ENCODE measurements at regions not wholly inside any gene's neighbourhood (a gene's known extent, or its start where the extent isn't known, plus 50 kb on each side); places are given as distances from the start of the nearest gene placed in this dataset.

- Histone ChIP-seq H3K18ac (ENCODE audit: extremely low read depth, low read length) (no peak overlapping the region), H4K20me1 (replicated peaks in 1 of 2; ENCODE audit: control insufficient read depth in 1 of 2, insufficient read depth in 2 of 2, low read length in 2 of 2) (no peaks in the 10 kb centered on the region), H3K27ac (ENCODE audit: low read depth, low read length) (no peak overlapping the region), H3K4ac (replicated peaks; ENCODE audit: insufficient read length, low read depth, low read length) (no peak overlapping the region), H3K36me3 (ENCODE audit: control insufficient read depth in 2 of 4, insufficient read depth in 4 of 4, low read length in 3 of 4) (no peaks in the 10 kb centered on the region), H2AFZ (ENCODE audit: low read length) (no peak overlapping the region), H3K79me1 (ENCODE audit: low read depth, low read length) (no peaks in the 10 kb centered on the region), H3K4me1 (replicated peaks in 1 of 4; ENCODE audit: control insufficient read depth in 3 of 4, insufficient read depth in 4 of 4, low read length in 3 of 4) (no peaks in the 10 kb centered on the region), H2BK120ac (replicated peaks; ENCODE audit: low read depth, low read length) (no peak overlapping the region), H3K23ac (ENCODE audit: insufficient read length) (no peak overlapping the region), H3K14ac (ENCODE audit: insufficient read length) (no peak overlapping the region), H4K8ac (ENCODE audit: extremely low read depth, insufficient read depth, low read length) (no peak overlapping the region), H2BK5ac (ENCODE audit: low read depth, low read length) (no peak overlapping the region), H3K9ac (replicated peaks in 1 of 4; ENCODE audit: extremely low read depth in 1 of 4, low read depth in 3 of 4, low read length in 3 of 4) (no peak overlapping the region), H2BK15ac (ENCODE audit: low read length) (no peak overlapping the region), H2BK12ac (ENCODE audit: low read depth, low read length) (no peak overlapping the region), H3K79me2 (ENCODE audit: control insufficient read depth in 1 of 2, insufficient read depth in 2 of 2, low read length in 2 of 2) (no peaks in the 10 kb centered on the region), H3K4me2 (ENCODE audit: insufficient read depth in 1 of 2, low read depth in 2 of 2, low read length in 2 of 2) (no peak overlapping the region), H2AK5ac (ENCODE audit: low read depth, low read length) (no peak overlapping the region), H3K23me2 (ENCODE audit: low read depth, low read length) (no peaks in the 10 kb centered on the region), H4K91ac (replicated peaks; ENCODE audit: insufficient read length, low read length) (no peak overlapping the region), H3K56ac (replicated peaks; ENCODE audit: insufficient read length, low read depth, low read length) (no peak overlapping the region), H3K27me3 (replicated peaks in 1 of 4; ENCODE audit: control insufficient read depth in 3 of 4, extremely low read depth in 1 of 4, insufficient read depth in 3 of 4, low read length in 3 of 4) (no peaks in the 10 kb centered on the region), H2BK20ac (ENCODE audit: low read length) (no peak overlapping the region), H3K9me3 (ENCODE audit: insufficient read depth in 2 of 2, low read depth in 1 of 2, low read length in 1 of 2) (no peaks in the 10 kb centered on the region), H4K5ac (ENCODE audit: insufficient read length, low read depth, low read length) (no peak overlapping the region), H3K4me3 (ENCODE audit: extremely low read depth in 1 of 4, insufficient read depth in 2 of 4, low read depth in 3 of 4, low read length in 4 of 4) (no peak overlapping the region)
- ChIA-PET POLR2A (ENCODE audit: partially characterized antibody) (no interaction called here), CTCF (ENCODE audit: partially characterized antibody) (no interaction called here)
- DNase-seq (ENCODE audit: low read depth in 1 of 2, low spot score in 2 of 2) (no peak), FAIRE-seq (no peak)
- TF ChIP-seq CTBP2 (IDR thresholded peaks at IDR 0.05; ENCODE audit: borderline replicate concordance, insufficient read depth, insufficient read length, low read length): no peak
- TF ChIP-seq SIRT6 (IDR thresholded peaks at IDR 0.05; ENCODE audit: low read length): no peak
- no peak for TF ChIP-seq EGR1 (IDR thresholded peaks at IDR 0.05; ENCODE audit: borderline replicate concordance, low read depth, low read length)
- TF ChIP-seq CBX5 (IDR thresholded peaks at IDR 0.05; ENCODE audit: low read depth, low read length): no peak
- no peak for TF ChIP-seq SUZ12 (IDR thresholded peaks at IDR 0.05; ENCODE audit: low read length)
- TF ChIP-seq, protein P1, sequence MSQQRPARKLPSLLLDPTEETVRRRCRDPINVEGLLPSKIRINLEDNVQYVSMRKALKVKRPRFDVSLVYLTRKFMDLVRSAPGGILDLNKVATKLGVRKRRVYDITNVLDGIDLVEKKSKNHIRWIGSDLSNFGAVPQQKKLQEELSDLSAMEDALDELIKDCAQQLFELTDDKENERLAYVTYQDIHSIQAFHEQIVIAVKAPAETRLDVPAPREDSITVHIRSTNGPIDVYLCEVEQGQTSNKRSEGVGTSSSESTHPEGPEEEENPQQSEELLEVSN (IDR thresholded peaks at IDR 0.05): no peak
- no peak for TF ChIP-seq CREB1 (IDR thresholded peaks at IDR 0.05)
- TF ChIP-seq CHD2 (IDR thresholded peaks at IDR 0.05; ENCODE audit: low read length): no peak
- 80% methylated on average over 2 of the region's 2 CpGs; no CpG with 5 or more reads in 1 of the 2 experiments for WGBS, 2 experiments (ENCODE audit: extremely low coverage in 1 of 2, insufficient coverage in 1 of 2, insufficient read length in 1 of 2, insufficient replicate concordance in 2 of 2, low coverage in 1 of 2, low lambda C conversion rate in 2 of 2, missing lambda C conversion rate in 1 of 2)
Measured at GRCh38 chr7:41028580-41028979, 674.3 kb downstream of the INHBA start.
